ENCODE measurements at regions not wholly inside any gene's neighbourhood (a gene's known extent, or its start where the extent isn't known, plus 50 kb on each side); places are given as distances from the start of the nearest gene placed in this dataset.
"Not testable (repeated sequence)": the region's sequence is repeated elsewhere in the genome, so short reads cannot be mapped to it uniquely, and the experiment has no call there.

DNA sequence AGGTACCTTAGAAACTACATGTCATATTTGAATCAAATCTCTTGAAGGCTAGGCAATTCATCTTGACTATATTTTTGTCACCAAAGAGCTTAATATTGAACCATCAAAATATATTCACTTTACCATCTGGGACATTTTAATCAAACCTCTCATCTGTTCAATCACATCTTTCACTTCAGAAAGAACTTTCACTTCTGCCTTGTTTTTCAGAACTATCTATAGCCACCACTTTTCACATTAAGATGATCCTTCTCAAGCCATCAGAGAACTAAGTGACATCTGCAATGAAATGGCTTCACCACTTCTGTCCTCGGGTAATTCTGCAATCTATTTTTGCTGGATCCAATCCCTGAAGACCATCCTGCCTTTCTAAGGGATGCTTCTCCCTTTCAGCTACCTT is 57.8 kb downstream of the OR2B2 start:
- no peak for DNase-seq

- no peak for DNase-seq
Measured at GRCh38 chr6:27851440-27851839, 60.8 kb downstream of the OR2B2 start.

GRCh38 chr6:27849001-27849400 is 63.2 kb downstream of the OR2B2 start:
- DNase-seq, result not testable (repeated sequence)

DNA sequence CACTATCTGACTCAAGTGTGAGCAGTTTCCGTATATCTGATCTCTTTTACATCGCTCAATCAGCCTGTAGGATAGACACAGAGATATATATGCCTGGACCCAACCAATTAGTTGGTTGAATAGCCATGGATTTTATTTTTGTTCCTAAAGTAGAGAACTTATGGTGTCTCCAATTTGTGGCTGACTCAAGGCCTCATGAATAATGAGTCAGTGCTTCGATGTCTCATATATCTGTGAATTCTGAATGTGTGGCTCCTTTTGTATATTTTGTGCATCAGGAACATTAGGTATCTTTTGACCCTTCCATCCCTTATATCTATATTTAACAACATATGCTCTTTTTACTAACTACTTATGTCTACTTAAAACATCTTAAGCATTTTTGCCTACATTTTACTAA is 64.5 kb downstream of the OR2B2 start:
- no peak for DNase-seq

DNA sequence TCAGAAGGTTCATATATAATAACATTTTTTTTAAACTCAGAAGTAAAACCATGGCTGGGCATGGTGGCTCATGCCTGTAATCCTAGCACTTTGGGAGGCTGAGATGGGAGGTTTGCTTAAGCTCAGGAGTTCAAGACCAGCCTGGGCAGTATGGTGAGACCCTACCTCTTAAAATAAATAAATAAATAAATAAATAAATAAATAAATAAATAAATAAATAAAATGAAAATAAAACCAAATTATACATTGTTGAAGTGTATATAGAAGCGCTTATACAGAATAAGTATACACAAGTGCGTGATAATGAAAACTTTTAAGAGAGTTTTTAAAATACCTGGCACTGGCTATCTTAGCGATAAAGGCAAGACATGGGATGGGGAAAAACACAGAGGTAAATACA is 71.6 kb downstream of the OR2B2 start:
- no peak for DNase-seq

GRCh38 chr6:27839626-27840475 is 72.3 kb downstream of the OR2B2 start:
- no peak for DNase-seq

- DNase-seq, result no peak
Measured at GRCh38 chr6:27838945-27839625, 73.1 kb downstream of the OR2B2 start.

GRCh38 chr6:27838058-27838944 is 73.9 kb downstream of the OR2B2 start:
- DNase-seq, result peak; percentile 96

- no peak for DNase-seq
Measured at GRCh38 chr6:27837625-27838057, 74.6 kb downstream of the OR2B2 start.

DNA sequence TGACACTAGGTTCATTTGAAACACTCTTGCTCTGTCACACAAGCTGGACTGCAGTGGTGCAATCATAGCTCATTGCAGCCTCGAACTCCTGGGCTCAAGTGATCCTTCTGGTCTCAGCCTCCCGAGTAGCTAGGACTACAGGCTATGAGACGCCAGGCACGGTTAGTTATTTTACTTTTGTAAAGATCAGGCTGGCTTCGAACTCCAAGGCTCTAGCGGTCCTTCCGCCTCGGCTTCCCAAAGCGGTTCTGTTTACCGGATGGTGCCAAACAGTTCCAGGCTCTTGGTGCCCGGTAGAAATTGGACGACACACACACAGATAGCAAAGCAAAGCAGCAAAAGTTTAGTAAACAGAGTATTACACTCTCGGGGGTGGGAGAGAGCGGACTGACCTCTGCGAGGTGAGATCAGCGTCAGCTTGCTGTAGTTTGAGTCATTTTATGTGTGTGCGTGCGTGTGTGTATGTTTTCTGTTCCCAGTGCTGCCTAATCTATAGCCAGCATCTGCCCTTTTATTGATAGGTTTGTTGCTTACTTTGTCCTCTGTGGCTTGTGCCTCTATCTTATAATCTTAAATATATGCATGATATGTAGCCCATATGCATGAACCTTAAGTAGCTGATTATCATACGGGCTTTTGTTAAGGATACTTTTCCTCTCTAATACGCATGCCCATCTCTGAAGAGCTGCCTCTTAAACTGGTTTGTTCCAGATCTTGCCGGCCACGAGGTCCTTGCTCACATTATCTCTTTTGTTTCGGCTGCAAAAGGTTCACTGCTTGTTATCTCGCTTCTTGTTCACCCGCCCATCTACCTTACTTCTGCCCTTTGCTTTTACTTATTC is 75.2 kb downstream of the OR2B2 start:
- DNase-seq, result peak; percentile 95

DNA sequence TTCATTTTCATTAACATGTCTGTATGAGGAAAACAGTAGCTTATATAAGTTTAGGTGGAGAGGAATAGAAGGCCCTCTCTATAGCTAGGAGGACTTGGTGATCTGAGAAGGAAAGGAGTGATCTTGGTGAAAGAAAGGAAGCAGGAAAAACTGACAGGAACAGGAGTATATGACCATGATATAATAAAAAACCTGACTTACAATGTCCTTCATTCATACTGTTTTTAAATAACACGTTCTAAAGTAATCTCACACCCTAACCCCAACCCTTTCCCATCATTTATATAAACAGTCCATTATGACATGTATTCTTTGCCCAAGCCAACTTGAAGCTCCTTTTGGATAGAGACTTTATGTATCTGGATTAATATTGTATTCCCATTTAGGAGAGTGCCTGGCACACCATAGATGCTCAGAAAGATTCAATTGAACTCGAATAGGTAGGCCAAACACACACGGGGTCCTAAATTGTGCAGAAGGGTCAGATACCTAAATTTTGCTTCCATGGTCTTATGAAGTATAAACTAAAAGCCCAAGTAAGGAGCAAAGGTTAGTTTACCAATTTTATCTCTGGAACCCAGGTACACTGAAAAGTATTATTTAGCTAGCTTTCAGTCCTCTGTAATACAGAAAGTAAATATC is 75.9 kb downstream of the OR2B2 start:
- DNase-seq, result no peak

- no peak for DNase-seq
Measured at GRCh38 chr6:27834879-27835549, 77.2 kb downstream of the OR2B2 start.

DNA sequence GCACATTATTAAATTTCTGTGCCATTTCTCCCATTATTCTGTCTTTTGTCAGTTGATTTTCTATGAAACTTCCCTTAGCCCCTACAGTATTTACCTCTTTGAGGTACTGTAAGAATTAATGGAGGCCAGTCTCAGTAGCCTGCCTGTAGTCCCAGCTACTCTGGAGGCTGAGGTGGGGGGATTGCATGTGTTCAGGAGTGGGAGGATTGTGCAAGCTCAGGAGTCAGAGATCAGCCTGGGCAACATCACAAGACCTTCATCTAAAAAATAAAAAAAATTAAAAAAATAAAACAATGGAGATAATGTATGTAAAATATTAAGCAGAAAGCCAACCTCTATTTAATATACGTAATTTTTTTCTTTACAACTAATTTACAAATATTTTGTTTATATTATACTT is 77.8 kb downstream of the OR2B2 start:
- DNase-seq, result no peak

GRCh38 chr6:27831434-27832081 is 80.6 kb downstream of the OR2B2 start:
- DNase-seq, result peak; percentile 63

- peak; percentile 19 for DNase-seq
Measured at GRCh38 chr6:27830600-27831433, 81.4 kb downstream of the OR2B2 start.

GRCh38 chr6:27830212-27830599 is 82.0 kb downstream of the OR2B2 start:
- no peak for DNase-seq

DNA sequence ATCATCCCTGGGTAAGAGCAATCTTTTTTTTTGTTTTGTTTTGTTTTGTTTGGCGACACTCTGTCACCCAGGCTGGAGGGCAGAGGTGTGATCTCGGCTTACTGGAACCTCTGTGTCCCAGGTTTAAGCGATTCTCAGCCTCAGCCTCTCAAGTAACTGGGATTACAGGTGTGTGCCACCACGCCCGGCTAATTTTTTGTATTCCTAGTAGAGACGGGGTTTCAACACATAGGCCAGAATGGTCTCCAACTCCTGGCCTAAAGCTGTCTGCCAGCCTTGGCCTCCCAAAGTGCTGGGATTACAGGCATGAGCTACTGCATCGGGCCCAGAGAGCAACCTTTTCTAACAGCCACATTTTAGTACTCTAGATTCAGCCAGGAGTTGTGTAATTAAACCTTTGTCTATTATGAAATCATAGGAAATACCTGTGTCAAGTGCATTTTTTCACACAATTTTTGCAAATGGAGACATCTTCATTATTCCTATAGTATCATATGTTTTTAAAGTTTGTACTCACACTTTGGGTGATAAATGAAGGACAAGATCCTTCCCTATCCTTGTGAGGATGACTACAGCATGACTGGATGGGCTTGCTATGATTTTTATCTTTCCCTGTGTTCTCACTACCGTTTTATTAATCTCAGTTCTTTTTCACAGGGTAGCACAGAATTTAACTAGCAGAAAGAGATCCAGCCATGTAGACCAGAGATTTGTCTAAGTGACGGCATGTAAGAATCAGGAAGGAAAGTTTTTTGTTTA is 82.6 kb downstream of the OR2B2 start:
- DNase-seq, result no peak

DNA sequence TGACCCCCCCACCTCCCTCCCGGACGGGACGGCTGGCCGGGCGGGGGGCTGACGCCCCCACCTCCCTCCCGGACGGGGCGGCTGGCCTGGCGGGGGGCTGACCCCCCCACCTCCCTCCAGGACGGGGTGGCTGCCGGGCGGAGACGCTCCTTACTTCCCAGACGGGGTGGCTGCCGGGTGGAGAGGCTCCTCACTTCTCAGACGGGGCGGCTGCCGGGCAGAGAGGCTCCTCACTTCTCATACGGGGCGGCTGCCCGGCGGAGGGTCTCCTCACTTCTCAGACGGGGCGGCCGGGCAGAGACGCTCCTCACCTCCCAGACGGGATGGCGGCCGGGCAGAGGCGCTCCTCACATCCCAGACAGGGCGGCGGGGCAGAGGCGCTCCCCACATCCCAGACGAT is 84.7 kb downstream of the OR2B2 start:
- DNase-seq, result not testable (repeated sequence)

DNA sequence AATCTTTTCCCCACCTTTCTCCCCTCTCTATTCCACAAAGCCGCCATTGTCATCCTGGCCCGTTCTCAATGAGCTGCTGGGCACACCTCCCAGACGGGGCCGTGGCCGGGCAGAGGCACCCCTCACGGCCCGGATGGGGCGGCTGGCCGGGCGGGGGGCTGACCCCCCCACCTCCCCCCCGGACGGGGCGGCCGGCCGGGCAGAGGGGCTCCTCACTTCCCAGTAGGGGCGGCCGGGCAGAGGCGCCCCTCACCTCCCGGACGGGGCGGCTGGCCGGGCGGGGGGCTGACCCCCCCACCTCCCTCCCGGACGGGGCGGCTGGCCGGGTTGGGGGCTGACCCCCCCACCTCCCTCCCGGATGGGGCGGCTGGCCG is 85.6 kb downstream of the OR2B2 start:
- DNase-seq, result not testable (repeated sequence)

All from NCI-H526 treated with DMSO at 0.1 percent for 48 hours (cell line).